ENCODE measurements at regions not wholly inside any gene's neighbourhood (a gene's known extent, or its start where the extent isn't known, plus 50 kb on each side); places are given as distances from the start of the nearest gene placed in this dataset.

GRCh38 chr11:71201936-71202597 lies 50.3 kb downstream of the SHANK2 start:
- no peak for DNase-seq (ENCODE audit: low read depth)

- no peak for DNase-seq (ENCODE audit: low read depth)
Observed at GRCh38 chr11:71201231-71201630, 51.1 kb downstream of the SHANK2 start.

- DNase-seq (ENCODE audit: low read depth): no peak
Observed at GRCh38 chr11:71200761-71201160, 51.6 kb downstream of the SHANK2 start.

GRCh38 chr11:71200172-71200716 lies 52.1 kb downstream of the SHANK2 start:
- no peak for DNase-seq (ENCODE audit: low read depth)

- no peak for DNase-seq (ENCODE audit: low read depth)
Observed at GRCh38 chr11:71199226-71199820, 53.1 kb downstream of the SHANK2 start.

- no peak for DNase-seq (ENCODE audit: low read depth)
Observed at GRCh38 chr11:71198823-71199165, 53.6 kb downstream of the SHANK2 start.

GRCh38 chr11:71198141-71198822 lies 54.1 kb downstream of the SHANK2 start:
- no peak for DNase-seq (ENCODE audit: low read depth)

GRCh38 chr11:71197096-71197495 lies 55.3 kb downstream of the SHANK2 start:
- DNase-seq (ENCODE audit: low read depth): no peak

- no peak for DNase-seq (ENCODE audit: low read depth)
Observed at GRCh38 chr11:71194710-71195109, 57.7 kb downstream of the SHANK2 start.

GRCh38 chr11:71193431-71193830 lies 58.9 kb downstream of the SHANK2 start:
- no peak for DNase-seq (ENCODE audit: low read depth)

GRCh38 chr11:71192629-71193028 lies 59.7 kb downstream of the SHANK2 start:
- DNase-seq (ENCODE audit: low read depth): no peak

- DNase-seq (ENCODE audit: low read depth): no peak
Observed at GRCh38 chr11:71191201-71191600, 61.2 kb downstream of the SHANK2 start.

- no peak for DNase-seq (ENCODE audit: low read depth)
Observed at GRCh38 chr11:71190551-71190950, 61.8 kb downstream of the SHANK2 start.

- DNase-seq (ENCODE audit: low read depth): no peak
Observed at GRCh38 chr11:71189768-71190315, 62.5 kb downstream of the SHANK2 start.

GRCh38 chr11:71188886-71189767 lies 63.2 kb downstream of the SHANK2 start:
- DNase-seq (ENCODE audit: low read depth): no peak

- no peak for DNase-seq (ENCODE audit: low read depth)
Observed at GRCh38 chr11:71188073-71188472, 64.3 kb downstream of the SHANK2 start.

- DNase-seq (ENCODE audit: low read depth): no peak
Observed at GRCh38 chr11:71186806-71187205, 65.6 kb downstream of the SHANK2 start.

GRCh38 chr11:71185411-71185810 lies 67.0 kb downstream of the SHANK2 start:
- DNase-seq (ENCODE audit: low read depth): no peak

- no peak for DNase-seq (ENCODE audit: low read depth)
Observed at GRCh38 chr11:71184421-71185210, 67.8 kb downstream of the SHANK2 start.

- DNase-seq (ENCODE audit: low read depth): no peak
Observed at GRCh38 chr11:71183878-71184277, 68.5 kb downstream of the SHANK2 start.

All from stimulated activated CD8-positive, alpha-beta memory T cell treated with anti-CD3 and anti-CD28 coated beads, Interleukin-4, amount 100 ng/mL, for 24 hours (primary cell).